ENCODE measurements at regions not wholly inside any gene's neighbourhood (a gene's known extent, or its start where the extent isn't known, plus 50 kb on each side); places are given as distances from the start of the nearest gene placed in this dataset.

GRCh38 chr4:96955226-96955625, 1115.3 kb downstream of the PDHA2 start:
- Histone ChIP-seq H3K27me3 (ENCODE audit: control insufficient read depth in 2 of 2, insufficient read depth in 2 of 2, low read length in 2 of 2) (no peaks in the 10 kb centered on the region), H2AFZ (ENCODE audit: insufficient read depth, low read depth, low read length, poor library complexity, severe bottlenecking) (no peak overlapping the region), H3K79me2 (ENCODE audit: insufficient read depth, low read length) (no peaks in the 10 kb centered on the region), H3K4me1 (ENCODE audit: control insufficient read depth in 1 of 2, insufficient read depth in 2 of 2, low read length in 2 of 2) (no peaks in the 10 kb centered on the region), H3K9ac (ENCODE audit: insufficient read depth, low read length, poor library complexity, severe bottlenecking) (no peak overlapping the region), H3K4me3 (replicated peaks in 1 of 3; ENCODE audit: low read depth in 2 of 3, low read length in 3 of 3) (no peak overlapping the region), H3K9me3 (replicated peaks in 1 of 2; ENCODE audit: control insufficient read depth in 1 of 2, insufficient read depth in 1 of 2, low read length in 2 of 2) (no peaks in the 10 kb centered on the region), H3K27ac (ENCODE audit: low read depth in 1 of 2, low read length in 2 of 2) (no peak overlapping the region), H3K36me3 (replicated peaks in 1 of 2; ENCODE audit: control insufficient read depth in 1 of 2, insufficient read depth in 2 of 2, low read length in 2 of 2) (no peaks in the 10 kb centered on the region), H4K20me1 (ENCODE audit: insufficient read depth, low read length) (no peaks in the 10 kb centered on the region), H3K4me2 (replicated peaks; ENCODE audit: extremely low read depth, low read length, poor library complexity, severe bottlenecking) (no peak overlapping the region)
- H3K27me3 Mint-ChIP-seq (ENCODE audit: low read depth in 3 of 3): peaks cover 0 to 1% (median 0%) of the 10 kb centered on the region in 3 donors
- no peaks in the 10 kb centered on the region for H3K36me3 Mint-ChIP-seq
- intact Hi-C loops (cut with micrococcal nuclease): no loop called here
- H3K27ac Mint-ChIP-seq: no peak overlapping the region
- no peak overlapping the region for H3K4me3 Mint-ChIP-seq
- TF ChIP-seq CTCF (IDR thresholded peaks at IDR 0.05): no peak
- no peak for DNase-seq
- H3K9me3 Mint-ChIP-seq: peaks cover 0 to 8% (median 1%) of the 10 kb centered on the region in 7 donors
- WGBS (ENCODE audit: insufficient coverage): no CpG with 5 or more reads among the region's 1 CpG
- H3K4me1 Mint-ChIP-seq: no peaks in the 10 kb centered on the region

GRCh38 chr4:96955691-96956090, 1115.8 kb downstream of the PDHA2 start:
- H3K4me3 Mint-ChIP-seq: no peak overlapping the region
- intact Hi-C loops (cut with micrococcal nuclease): no loop called here
- no peak for DNase-seq
- Histone ChIP-seq H3K4me1 (ENCODE audit: control insufficient read depth in 1 of 2, insufficient read depth in 2 of 2, low read length in 2 of 2) (no peaks in the 10 kb centered on the region), H3K4me2 (replicated peaks; ENCODE audit: extremely low read depth, low read length, poor library complexity, severe bottlenecking) (no peak overlapping the region), H3K4me3 (replicated peaks in 1 of 3; ENCODE audit: low read depth in 2 of 3, low read length in 3 of 3) (no peak overlapping the region), H4K20me1 (ENCODE audit: insufficient read depth, low read length) (no peaks in the 10 kb centered on the region), H2AFZ (ENCODE audit: insufficient read depth, low read depth, low read length, poor library complexity, severe bottlenecking) (no peak overlapping the region), H3K27me3 (ENCODE audit: control insufficient read depth in 2 of 2, insufficient read depth in 2 of 2, low read length in 2 of 2) (no peaks in the 10 kb centered on the region), H3K36me3 (replicated peaks in 1 of 2; ENCODE audit: control insufficient read depth in 1 of 2, insufficient read depth in 2 of 2, low read length in 2 of 2) (no peaks in the 10 kb centered on the region), H3K79me2 (ENCODE audit: insufficient read depth, low read length) (no peaks in the 10 kb centered on the region), H3K9me3 (replicated peaks in 1 of 2; ENCODE audit: control insufficient read depth in 1 of 2, insufficient read depth in 1 of 2, low read length in 2 of 2) (no peaks in the 10 kb centered on the region), H3K9ac (ENCODE audit: insufficient read depth, low read length, poor library complexity, severe bottlenecking) (no peak overlapping the region), H3K27ac (ENCODE audit: low read depth in 1 of 2, low read length in 2 of 2) (no peak overlapping the region)
- no peaks in the 10 kb centered on the region for H3K4me1 Mint-ChIP-seq
- H3K36me3 Mint-ChIP-seq: no peaks in the 10 kb centered on the region
- H3K27me3 Mint-ChIP-seq (ENCODE audit: low read depth in 3 of 3): peaks cover 0 to 1% (median 0%) of the 10 kb centered on the region in 3 donors
- no peak overlapping the region for H3K27ac Mint-ChIP-seq
- H3K9me3 Mint-ChIP-seq: peaks cover 0 to 4% (median 1%) of the 10 kb centered on the region in 7 donors
- no peak for TF ChIP-seq CTCF (IDR thresholded peaks at IDR 0.05)
